ENCODE measurements at regions not wholly inside any gene's neighbourhood (a gene's known extent, or its start where the extent isn't known, plus 50 kb on each side); places are given as distances from the start of the nearest gene placed in this dataset.

- H3K9me3 ChIP-seq (ENCODE audit: control insufficient read depth in 3 of 3, low read length in 3 of 3), result peaks cover 0 to 2% (median 0%) of the 10 kb centered on the region in 3 donors
- no peaks in the 10 kb centered on the region for H3K36me3 ChIP-seq (ENCODE audit: control insufficient read depth in 3 of 3, insufficient read depth in 3 of 3, low read length in 3 of 3)
- no peak overlapping the region for H3K4me3 ChIP-seq (ENCODE audit: low read length in 3 of 3)
- no peak overlapping the region for H3K9ac ChIP-seq (ENCODE audit: low read depth in 1 of 3, low read length in 3 of 3)
- no peaks in the 10 kb centered on the region for H3K27me3 ChIP-seq (ENCODE audit: control insufficient read depth in 3 of 3, insufficient read depth in 3 of 3, low read length in 3 of 3)
- H3K27ac ChIP-seq (ENCODE audit: low read depth, low read length), result no peak overlapping the region
- no peaks in the 10 kb centered on the region for H3K4me1 ChIP-seq (ENCODE audit: control insufficient read depth in 3 of 3, insufficient read depth in 3 of 3, low read length in 3 of 3)
Measured at GRCh38 chr20:4552075-4552640, 134.1 kb upstream of the PRNP start.

GRCh38 chr20:4550740-4551139, 135.5 kb upstream of the PRNP start:
- Histone ChIP-seq H3K27me3 (ENCODE audit: control insufficient read depth in 3 of 3, insufficient read depth in 3 of 3, low read length in 3 of 3) (no peaks in the 10 kb centered on the region), H3K4me1 (ENCODE audit: control insufficient read depth in 3 of 3, insufficient read depth in 3 of 3, low read length in 3 of 3) (no peaks in the 10 kb centered on the region), H3K9me3 (ENCODE audit: control insufficient read depth in 3 of 3, low read length in 3 of 3) (peaks cover 0 to 2% (median 0%) of the 10 kb centered on the region in 3 donors), H3K36me3 (ENCODE audit: control insufficient read depth in 3 of 3, insufficient read depth in 3 of 3, low read length in 3 of 3) (no peaks in the 10 kb centered on the region), H3K27ac (ENCODE audit: low read depth, low read length) (no peak overlapping the region), H3K9ac (ENCODE audit: low read depth in 1 of 3, low read length in 3 of 3) (no peak overlapping the region), H3K4me3 (ENCODE audit: low read length in 3 of 3) (no peak overlapping the region)

GRCh38 chr20:4549711-4550259, 136.5 kb upstream of the PRNP start:
- H3K27ac ChIP-seq (ENCODE audit: low read depth, low read length), result no peak overlapping the region
- no peak overlapping the region for H3K9ac ChIP-seq (ENCODE audit: low read depth in 1 of 3, low read length in 3 of 3)
- H3K9me3 ChIP-seq (ENCODE audit: control insufficient read depth in 3 of 3, low read length in 3 of 3), result peaks cover 0 to 2% (median 0%) of the 10 kb centered on the region in 3 donors
- no peaks in the 10 kb centered on the region for H3K27me3 ChIP-seq (ENCODE audit: control insufficient read depth in 3 of 3, insufficient read depth in 3 of 3, low read length in 3 of 3)
- H3K36me3 ChIP-seq (ENCODE audit: control insufficient read depth in 3 of 3, insufficient read depth in 3 of 3, low read length in 3 of 3), result no peaks in the 10 kb centered on the region
- H3K4me1 ChIP-seq (ENCODE audit: control insufficient read depth in 3 of 3, insufficient read depth in 3 of 3, low read length in 3 of 3), result no peaks in the 10 kb centered on the region
- H3K4me3 ChIP-seq (ENCODE audit: low read length in 3 of 3), result no peak overlapping the region

GRCh38 chr20:4548552-4548951, 137.7 kb upstream of the PRNP start:
- no peak overlapping the region for H3K4me3 ChIP-seq (ENCODE audit: low read length in 3 of 3)
- peaks cover 0 to 2% (median 0%) of the 10 kb centered on the region in 3 donors for H3K9me3 ChIP-seq (ENCODE audit: control insufficient read depth in 3 of 3, low read length in 3 of 3)
- no peaks in the 10 kb centered on the region for H3K27me3 ChIP-seq (ENCODE audit: control insufficient read depth in 3 of 3, insufficient read depth in 3 of 3, low read length in 3 of 3)
- no peak overlapping the region for H3K9ac ChIP-seq (ENCODE audit: low read depth in 1 of 3, low read length in 3 of 3)
- H3K4me1 ChIP-seq (ENCODE audit: control insufficient read depth in 3 of 3, insufficient read depth in 3 of 3, low read length in 3 of 3), result no peaks in the 10 kb centered on the region
- H3K27ac ChIP-seq (ENCODE audit: low read depth, low read length), result no peak overlapping the region
- H3K36me3 ChIP-seq (ENCODE audit: control insufficient read depth in 3 of 3, insufficient read depth in 3 of 3, low read length in 3 of 3), result no peaks in the 10 kb centered on the region

GRCh38 chr20:4546786-4547185, 139.5 kb upstream of the PRNP start:
- Histone ChIP-seq H3K27me3 (ENCODE audit: control insufficient read depth in 3 of 3, insufficient read depth in 3 of 3, low read length in 3 of 3) (no peaks in the 10 kb centered on the region), H3K4me1 (ENCODE audit: control insufficient read depth in 3 of 3, insufficient read depth in 3 of 3, low read length in 3 of 3) (no peaks in the 10 kb centered on the region), H3K36me3 (ENCODE audit: control insufficient read depth in 3 of 3, insufficient read depth in 3 of 3, low read length in 3 of 3) (no peaks in the 10 kb centered on the region)

GRCh38 chr20:4546342-4546741, 139.9 kb upstream of the PRNP start:
- H3K27me3 ChIP-seq (ENCODE audit: control insufficient read depth in 3 of 3, insufficient read depth in 3 of 3, low read length in 3 of 3), result no peaks in the 10 kb centered on the region
- no peak overlapping the region for H3K27ac ChIP-seq (ENCODE audit: low read depth, low read length)
- H3K4me3 ChIP-seq (ENCODE audit: low read length in 3 of 3), result no peak overlapping the region
- no peak overlapping the region for H3K9ac ChIP-seq (ENCODE audit: low read depth in 1 of 3, low read length in 3 of 3)
- peaks cover 0 to 2% (median 0%) of the 10 kb centered on the region in 3 donors for H3K9me3 ChIP-seq (ENCODE audit: control insufficient read depth in 3 of 3, low read length in 3 of 3)
- H3K4me1 ChIP-seq (ENCODE audit: control insufficient read depth in 3 of 3, insufficient read depth in 3 of 3, low read length in 3 of 3), result no peaks in the 10 kb centered on the region
- no peaks in the 10 kb centered on the region for H3K36me3 ChIP-seq (ENCODE audit: control insufficient read depth in 3 of 3, insufficient read depth in 3 of 3, low read length in 3 of 3)

More at GRCh38 chr20:4546786-4547185, 139.5 kb upstream of the PRNP start:
- H3K27ac ChIP-seq (ENCODE audit: low read depth, low read length), result no peak overlapping the region
- H3K9me3 ChIP-seq (ENCODE audit: control insufficient read depth in 3 of 3, low read length in 3 of 3), result peaks cover 0 to 2% (median 0%) of the 10 kb centered on the region in 3 donors
- no peak overlapping the region for H3K4me3 ChIP-seq (ENCODE audit: low read length in 3 of 3)
- H3K9ac ChIP-seq (ENCODE audit: low read depth in 1 of 3, low read length in 3 of 3), result no peak overlapping the region

- H3K27me3 ChIP-seq (ENCODE audit: control insufficient read depth in 3 of 3, insufficient read depth in 3 of 3, low read length in 3 of 3), result no peaks in the 10 kb centered on the region
- no peak overlapping the region for H3K9ac ChIP-seq (ENCODE audit: low read depth in 1 of 3, low read length in 3 of 3)
Measured at GRCh38 chr20:4545526-4545925, 140.7 kb upstream of the PRNP start.

GRCh38 chr20:4544765-4545164, 141.5 kb upstream of the PRNP start:
- no peaks in the 10 kb centered on the region for H3K27me3 ChIP-seq (ENCODE audit: control insufficient read depth in 3 of 3, insufficient read depth in 3 of 3, low read length in 3 of 3)
- no peak overlapping the region for H3K9ac ChIP-seq (ENCODE audit: low read depth in 1 of 3, low read length in 3 of 3)
- H3K36me3 ChIP-seq (ENCODE audit: control insufficient read depth in 3 of 3, insufficient read depth in 3 of 3, low read length in 3 of 3), result no peaks in the 10 kb centered on the region
- no peak overlapping the region for H3K27ac ChIP-seq (ENCODE audit: low read depth, low read length)
- no peak overlapping the region for H3K4me3 ChIP-seq (ENCODE audit: low read length in 3 of 3)
- H3K9me3 ChIP-seq (ENCODE audit: control insufficient read depth in 3 of 3, low read length in 3 of 3), result peaks cover 0 to 2% (median 0%) of the 10 kb centered on the region in 3 donors
- H3K4me1 ChIP-seq (ENCODE audit: control insufficient read depth in 3 of 3, insufficient read depth in 3 of 3, low read length in 3 of 3), result no peaks in the 10 kb centered on the region

More at GRCh38 chr20:4545526-4545925, 140.7 kb upstream of the PRNP start:
- Histone ChIP-seq H3K9me3 (ENCODE audit: control insufficient read depth in 3 of 3, low read length in 3 of 3) (peaks cover 0 to 2% (median 0%) of the 10 kb centered on the region in 3 donors), H3K4me3 (ENCODE audit: low read length in 3 of 3) (no peak overlapping the region), H3K36me3 (ENCODE audit: control insufficient read depth in 3 of 3, insufficient read depth in 3 of 3, low read length in 3 of 3) (no peaks in the 10 kb centered on the region), H3K27ac (ENCODE audit: low read depth, low read length) (no peak overlapping the region), H3K4me1 (ENCODE audit: control insufficient read depth in 3 of 3, insufficient read depth in 3 of 3, low read length in 3 of 3) (no peaks in the 10 kb centered on the region)

- Histone ChIP-seq H3K9me3 (ENCODE audit: control insufficient read depth in 3 of 3, low read length in 3 of 3) (no peaks in the 10 kb centered on the region), H3K36me3 (ENCODE audit: control insufficient read depth in 3 of 3, insufficient read depth in 3 of 3, low read length in 3 of 3) (no peaks in the 10 kb centered on the region), H3K4me1 (ENCODE audit: control insufficient read depth in 3 of 3, insufficient read depth in 3 of 3, low read length in 3 of 3) (no peaks in the 10 kb centered on the region), H3K9ac (ENCODE audit: low read depth in 1 of 3, low read length in 3 of 3) (no peak overlapping the region), H3K4me3 (ENCODE audit: low read length in 3 of 3) (no peak overlapping the region), H3K27me3 (ENCODE audit: control insufficient read depth in 3 of 3, insufficient read depth in 3 of 3, low read length in 3 of 3) (no peaks in the 10 kb centered on the region), H3K27ac (ENCODE audit: low read depth, low read length) (no peak overlapping the region)
Measured at GRCh38 chr20:4542270-4542669, 144.0 kb upstream of the PRNP start.

- H3K9ac ChIP-seq (ENCODE audit: low read depth in 1 of 3, low read length in 3 of 3), result no peak overlapping the region
- peaks cover 0 to 2% (median 0%) of the 10 kb centered on the region in 3 donors for H3K27me3 ChIP-seq (ENCODE audit: control insufficient read depth in 3 of 3, insufficient read depth in 3 of 3, low read length in 3 of 3)
- H3K36me3 ChIP-seq (ENCODE audit: control insufficient read depth in 3 of 3, insufficient read depth in 3 of 3, low read length in 3 of 3), result no peaks in the 10 kb centered on the region
- H3K27ac ChIP-seq (ENCODE audit: low read depth, low read length), result no peak overlapping the region
- H3K4me3 ChIP-seq (ENCODE audit: low read length in 3 of 3), result no peak overlapping the region
- H3K4me1 ChIP-seq (ENCODE audit: control insufficient read depth in 3 of 3, insufficient read depth in 3 of 3, low read length in 3 of 3), result no peaks in the 10 kb centered on the region
- no peaks in the 10 kb centered on the region for H3K9me3 ChIP-seq (ENCODE audit: control insufficient read depth in 3 of 3, low read length in 3 of 3)
Measured at GRCh38 chr20:4534315-4534714, 151.9 kb upstream of the PRNP start.
